HCEC 1CT (cell line): ENCODE measurements at regions not wholly inside any gene's neighbourhood (a gene's known extent, or its start where the extent isn't known, plus 50 kb on each side); places are given as distances from the start of the nearest gene placed in this dataset.
"Not testable (repeated sequence)": the region's sequence is repeated elsewhere in the genome, so short reads cannot be mapped to it uniquely, and the experiment has no call there.

Source experiments
- DNase-seq: peaks from one replicate; pipeline ENCODE4 v3.0.0-alpha.2; 2017

- DNase-seq, result no peak
These were observed 517.6 kb upstream of the CCDC179 start for GRCh38 chr11:23377909-23378308.

DNA sequence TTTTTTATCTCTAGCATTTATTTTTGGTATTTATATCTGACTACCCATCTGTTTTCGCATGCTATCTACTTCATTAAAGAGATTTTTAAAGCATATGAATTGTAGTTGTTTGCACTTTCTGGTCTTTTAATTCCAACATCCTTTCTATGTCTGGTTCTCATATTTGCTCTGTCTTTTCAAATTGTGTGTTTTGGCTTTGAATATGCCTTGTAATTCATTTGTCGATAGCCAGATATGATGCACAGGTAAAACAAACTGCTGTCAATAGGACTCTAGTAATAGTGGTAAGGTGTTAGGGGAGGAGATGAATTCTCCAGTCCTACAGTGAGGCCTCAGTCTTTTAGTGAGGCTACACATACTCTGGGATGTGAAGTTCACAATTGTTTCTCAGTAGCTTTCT, 530.8 kb upstream of the CCDC179 start:
- no peak for DNase-seq

GRCh38 chr11:23398052-23398451, 537.8 kb upstream of the CCDC179 start:
- no peak for DNase-seq

DNA sequence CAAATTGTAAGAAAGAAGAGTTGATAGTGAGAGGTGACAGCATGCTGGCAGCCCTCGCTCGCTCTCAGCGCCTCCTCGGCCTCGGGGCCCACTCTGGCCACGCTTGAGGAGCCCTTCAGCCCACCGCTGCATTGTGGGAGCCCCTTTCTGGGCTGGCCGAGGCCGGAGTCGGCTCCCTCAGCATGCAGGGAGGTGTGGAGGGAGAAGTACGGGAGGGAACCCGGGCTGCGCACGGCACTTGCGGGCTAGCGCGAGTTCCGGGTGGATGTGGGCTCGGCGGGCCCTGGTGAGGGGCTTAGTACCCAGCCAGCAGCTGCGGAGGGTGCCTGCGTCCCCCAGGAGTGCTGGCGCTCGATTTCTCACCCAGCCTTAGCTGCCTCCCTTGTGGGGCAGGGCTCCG, 539.7 kb upstream of the CCDC179 start:
- no peak for DNase-seq

DNA sequence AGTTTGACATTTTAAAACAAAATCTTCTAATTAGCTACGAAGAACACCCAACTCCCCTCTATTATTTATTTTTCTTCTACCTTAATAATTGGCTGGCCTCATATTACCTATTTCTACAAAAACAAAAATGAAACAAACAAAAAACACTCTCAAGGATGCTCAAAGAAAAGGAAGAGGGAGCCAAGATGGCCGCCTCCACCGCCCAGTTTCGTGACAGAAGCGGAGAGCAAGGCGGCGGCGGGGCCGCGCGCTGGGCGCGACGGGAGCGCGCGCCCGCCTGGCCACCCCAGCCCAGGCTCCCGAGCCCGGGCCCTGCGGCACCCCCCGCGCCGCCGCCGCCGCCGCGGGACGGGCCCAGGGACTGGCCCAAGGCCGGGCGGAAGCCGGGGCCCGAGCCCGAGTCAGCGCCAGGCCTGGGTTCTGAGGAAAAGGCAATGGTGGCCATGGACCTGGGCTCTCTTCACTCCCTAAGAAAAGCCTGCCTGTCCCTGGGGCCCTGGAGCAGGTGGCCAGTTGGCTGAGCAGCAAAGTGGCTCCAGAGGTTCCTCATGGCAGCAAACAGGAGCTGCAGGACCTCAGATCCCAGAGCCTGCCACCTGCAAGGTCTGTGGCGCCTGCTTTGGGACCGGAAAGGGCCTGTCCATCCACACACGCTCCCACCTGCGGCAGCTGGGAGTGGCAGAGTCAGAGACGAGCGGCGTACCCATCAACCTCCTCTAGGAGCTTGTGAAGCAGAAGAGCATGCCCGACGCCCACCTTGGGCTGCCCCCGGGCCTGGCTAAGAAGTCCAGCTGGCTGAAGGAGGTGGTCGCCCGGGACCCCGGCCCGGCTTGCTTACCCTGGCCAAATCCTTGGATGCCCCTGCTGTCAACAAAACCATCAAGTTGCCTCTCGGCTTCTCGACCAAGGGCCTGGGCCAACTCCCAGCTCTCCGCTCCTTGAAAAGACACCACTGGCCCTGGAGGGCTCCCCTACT, 543.2 kb upstream of the CCDC179 start:
- no peak for DNase-seq

GRCh38 chr11:23404225-23405160, 544.2 kb upstream of the CCDC179 start:
- no peak for DNase-seq

GRCh38 chr11:23405350-23405937, 545.2 kb upstream of the CCDC179 start:
- no peak for DNase-seq

DNA sequence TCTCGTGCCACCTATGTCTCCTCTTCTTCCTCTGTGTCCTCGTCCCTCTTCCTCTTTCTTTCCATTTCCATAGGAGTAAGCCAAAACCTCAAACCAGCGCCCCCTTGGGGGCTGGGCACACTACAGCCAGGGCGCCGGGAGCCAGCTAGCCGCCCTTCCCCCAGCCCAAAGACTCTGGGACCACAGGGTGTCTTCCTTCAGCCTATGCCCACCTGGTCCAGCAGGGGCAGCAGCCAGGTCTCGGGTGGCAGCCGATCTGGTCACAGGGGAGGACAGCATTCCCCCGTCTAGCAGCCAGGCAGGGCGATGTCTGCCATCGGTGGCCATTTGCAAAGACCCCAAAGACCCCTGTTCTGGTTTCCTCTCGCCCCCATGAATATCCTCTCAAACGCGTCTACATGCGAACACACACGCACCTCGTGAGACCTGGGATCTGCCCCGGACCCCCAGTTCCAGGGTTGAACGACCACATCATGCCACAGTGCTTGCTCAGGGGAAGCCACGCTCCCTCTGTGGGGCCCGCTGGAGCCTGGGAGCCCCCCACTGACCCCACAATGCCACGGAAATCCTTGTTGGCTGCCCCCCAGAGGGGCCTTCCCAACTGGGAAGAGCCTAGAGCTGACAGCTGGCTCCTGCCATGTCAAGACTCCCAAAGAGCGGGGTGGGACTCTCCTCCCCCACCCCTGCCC, 546.0 kb upstream of the CCDC179 start:
- DNase-seq, result no peak

GRCh38 chr11:23413057-23413456, 552.8 kb upstream of the CCDC179 start:
- DNase-seq, result no peak

GRCh38 chr11:23423104-23423503, 562.8 kb upstream of the CCDC179 start:
- DNase-seq, result no peak

GRCh38 chr11:23423656-23424055, 563.4 kb upstream of the CCDC179 start:
- DNase-seq, result no peak

- DNase-seq, result no peak
These were observed 565.1 kb upstream of the CCDC179 start for GRCh38 chr11:23425381-23425780.

DNA sequence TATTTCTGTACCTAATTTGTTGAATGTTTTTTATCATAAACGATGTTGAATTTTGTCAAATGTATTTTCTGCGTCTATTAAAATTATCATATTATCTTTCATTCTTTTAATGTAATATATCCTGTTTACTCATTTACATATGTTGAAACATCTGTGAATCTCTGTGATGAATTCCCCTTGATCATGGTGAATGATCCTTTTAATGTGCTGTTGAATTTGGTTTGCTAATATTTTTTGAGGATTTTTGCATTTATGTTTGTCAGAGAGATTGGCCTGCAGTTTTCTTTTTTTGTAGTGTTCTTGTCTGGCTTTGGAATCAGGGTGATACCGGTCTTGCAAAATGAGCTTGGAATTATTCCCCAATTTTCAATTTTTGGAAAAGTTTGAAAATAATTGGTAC, 569.3 kb upstream of the CCDC179 start:
- DNase-seq, result no peak

DNA sequence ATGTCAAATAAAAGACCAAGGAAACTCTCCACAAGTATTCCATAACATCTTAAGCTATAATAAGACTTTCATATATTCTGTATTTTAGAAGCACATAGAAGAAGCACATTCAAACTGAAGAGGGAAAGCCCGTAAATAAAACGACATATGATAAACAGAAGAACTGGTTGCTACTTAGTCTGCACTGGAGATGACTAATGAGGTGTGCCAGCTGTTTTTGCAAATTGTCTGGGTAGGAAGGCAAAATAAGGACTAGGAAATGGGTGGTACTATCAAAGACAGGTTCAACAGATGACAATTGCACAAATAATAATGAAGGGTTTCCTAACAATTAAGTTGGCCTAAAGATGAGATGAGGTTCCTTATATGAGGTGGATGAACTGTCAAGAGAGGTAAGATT, 593.2 kb upstream of the CCDC179 start:
- no peak for DNase-seq

- DNase-seq, result no peak
These were observed 595.1 kb upstream of the CCDC179 start for GRCh38 chr11:23455321-23455891.

DNA sequence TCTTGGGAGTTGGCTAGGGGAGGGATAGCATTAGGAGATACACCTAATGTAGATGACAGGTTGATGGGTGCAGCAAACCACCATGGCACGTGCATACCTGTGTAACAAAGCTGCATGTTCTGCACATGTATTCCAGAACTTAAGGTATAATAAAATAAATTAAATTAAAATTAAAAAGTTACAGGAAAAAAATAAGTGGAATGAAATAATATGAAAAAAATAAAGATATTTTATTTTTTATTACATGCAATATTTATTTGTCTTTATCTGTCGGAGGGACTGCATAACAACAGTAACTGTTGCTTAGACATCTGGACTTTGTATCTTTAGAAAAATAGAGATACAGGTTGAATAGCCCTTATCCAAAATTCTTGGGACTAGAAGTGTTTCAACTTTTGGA, 597.4 kb upstream of the CCDC179 start:
- no peak for DNase-seq

DNA sequence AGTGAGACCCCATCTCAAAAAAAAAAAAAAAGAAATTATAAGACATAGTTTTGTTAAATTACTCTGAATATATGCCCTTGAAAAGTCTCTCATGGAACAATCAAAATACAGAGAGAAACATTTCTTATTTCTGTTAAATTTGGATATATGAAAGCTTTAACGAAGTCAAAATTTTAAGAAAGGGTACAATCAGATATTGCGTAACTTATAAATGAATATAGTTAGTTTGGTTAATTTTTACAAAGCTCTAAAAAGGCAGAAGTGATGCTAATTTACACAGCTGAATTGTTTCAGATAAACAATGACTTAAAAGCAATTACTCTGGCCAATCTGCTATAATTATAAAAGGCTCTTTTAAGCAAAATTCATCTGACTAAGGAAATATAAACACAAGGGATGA, 611.6 kb upstream of the CCDC179 start:
- no peak for DNase-seq

DNA sequence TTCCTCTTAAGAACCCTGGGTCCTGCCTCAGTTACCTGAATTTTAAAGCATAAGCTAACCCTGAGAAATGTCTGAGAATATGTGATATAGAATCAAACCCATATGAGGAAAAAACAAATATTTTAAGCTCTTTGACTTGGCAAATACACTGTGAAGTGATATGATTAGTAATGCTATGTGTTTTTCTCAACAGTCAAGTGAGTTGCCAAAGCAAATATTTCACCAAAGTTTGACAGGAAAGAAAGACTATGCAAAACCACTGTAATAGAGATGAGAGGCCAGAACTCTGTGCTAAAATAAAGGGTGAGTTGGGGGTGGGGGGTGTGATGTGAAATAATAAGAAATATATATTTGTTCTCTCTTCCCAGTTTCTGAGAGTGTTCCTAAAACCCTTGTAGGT, 613.5 kb upstream of the CCDC179 start:
- DNase-seq, result no peak

- DNase-seq, result no peak
These were observed 620.5 kb upstream of the CCDC179 start for GRCh38 chr11:23480736-23481135.

DNA sequence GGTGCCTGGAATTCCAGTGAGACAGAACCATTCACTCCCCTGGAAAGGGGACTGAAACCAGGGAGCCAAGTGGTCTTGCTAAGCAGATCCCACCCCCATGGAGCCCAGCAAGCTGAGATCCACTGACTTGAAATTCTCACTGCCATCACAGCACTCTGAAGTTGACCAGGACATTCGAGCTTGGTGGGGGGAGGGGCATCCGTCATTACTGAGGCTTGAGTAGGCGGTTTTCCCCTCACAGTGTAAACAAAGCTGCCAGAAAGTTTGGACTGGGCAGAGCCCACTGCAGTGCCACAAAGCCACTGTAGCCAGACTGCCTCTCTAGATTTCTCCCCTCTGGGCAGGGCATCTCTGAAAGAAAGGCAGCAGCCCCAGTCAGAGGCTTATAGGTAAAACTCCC, 623.9 kb upstream of the CCDC179 start:
- not testable (repeated sequence) for DNase-seq

- DNase-seq, result not testable (repeated sequence)
These were observed 624.3 kb upstream of the CCDC179 start for GRCh38 chr11:23484618-23485017.

- DNase-seq, result no peak
These were observed 630.4 kb upstream of the CCDC179 start for GRCh38 chr11:23490557-23491235.
